Activated CD4-positive, alpha-beta T cell treated with anti-CD3 and anti-CD28 coated beads, Interleukin-2, amount 50 U/mL, for 24 hours (primary cell): ENCODE measurements at regions not wholly inside any gene's neighbourhood (a gene's known extent, or its start where the extent isn't known, plus 50 kb on each side); places are given as distances from the start of the nearest gene placed in this dataset.
A peak's percentile ranks its signal among the peaks of the same experiment; 100 is the strongest.
"Not testable (repeated sequence)": the region's sequence is repeated elsewhere in the genome, so short reads cannot be mapped to it uniquely, and the experiment has no call there.

Experiments used
- DNase-seq, 2 donors: peaks; one replicate each; pipeline ENCODE4 v3.0.0-alpha.2; 2020; ENCODE audit warnings: low read depth in 1 of 2, low spot score in 1 of 2

DNA sequence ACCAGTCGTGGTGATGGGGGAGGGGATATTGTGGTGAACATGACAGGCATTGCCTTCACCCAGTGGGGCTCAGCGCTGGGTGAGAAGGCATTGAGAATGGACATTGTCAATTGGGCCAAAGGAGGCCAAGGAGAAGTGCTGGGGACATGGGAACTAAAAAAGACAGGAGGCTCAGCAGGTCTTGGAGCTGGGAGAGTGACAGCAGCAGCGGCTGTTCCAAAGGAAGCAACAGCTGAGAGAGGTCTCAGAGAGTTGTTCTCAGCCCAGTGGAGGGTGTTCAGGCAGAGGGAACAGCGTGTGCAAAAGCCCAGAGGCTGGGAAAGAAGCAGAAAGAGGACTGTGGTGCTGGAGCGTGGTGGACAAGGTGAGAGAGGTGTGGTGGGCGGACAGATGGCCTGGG is 56.6 kb upstream of the ASNS start:
- not testable (repeated sequence) for DNase-seq

- DNase-seq, result peak; percentile 34 to 61
Observed at GRCh38 chr7:97927790-97928748, 55.9 kb upstream of the ASNS start.
